HepG2 (cell line): ENCODE measurements at regions not wholly inside any gene's neighbourhood (a gene's known extent, or its start where the extent isn't known, plus 50 kb on each side); places are given as distances from the start of the nearest gene placed in this dataset.

ENCODE experiments used
- ATAC-seq: fragments of 200-7000 bp; cut with Tn5 transposase; 3 replicates; pipeline ENCODE4 v1.9.1; 2020; ENCODE audit warnings: mild to moderate bottlenecking, moderate library complexity
- BruUV-seq: library from RNA; stranded (reverse); fragments of 400-500 nt; replicated peaks from 2 replicates; lab custom pipeline; 2021; lab: Mats Ljungman, UMichigan
- CTCF ChIA-PET: fragments of 300-600 bp; formaldehyde crosslinking; extraction: SDS; loops from one replicate; lab custom pipeline; 2021; ENCODE audit warnings: low total read pairs, inconsistent platforms, low intra/inter-chr PET ratio; lab: Yijun Ruan, JAX
- POLR2A ChIA-PET: fragments of 350-600 bp; sonication (Branson Sonifier 250); formaldehyde crosslinking; loops from one replicate; lab custom pipeline; 2020; ENCODE audit warnings: antibody characterized with exemption, inconsistent platforms; lab: Yijun Ruan, JAX
- DNase-seq: peaks from one replicate; pipeline ENCODE4 v3.0.0-alpha.2; 2015; ENCODE audit warnings: low spot score
- FAIRE-seq: peaks from 3 replicates; lab custom pipeline; 2011; peaks lifted over from hg19 to GRCh38; lab: Jason Lieb, UNC
- H2AFZ ChIP-seq: one replicate; pipeline ENCODE4 v1.6.1; 2011; ENCODE audit warnings: low read length, inconsistent platforms
- H3K27ac ChIP-seq: fragments of 300-600 bp; 3 replicates; pipeline ENCODE4 v1.8.0; 2011; ENCODE audit warnings: mixed run types, mild to moderate bottlenecking, mixed read lengths, low read length, inconsistent platforms; ENCODE audit not compliant: insufficient read depth; ENCODE audit errors: extremely low read length
- H3K27me3 ChIP-seq, 2 experiments: fragments of 200-600 bp in 1 of 2; 2 replicates in 1 of 2; 3 replicates in 1 of 2; pipeline versions ENCODE4 v1.6.0 to v1.8.0; 2011; ENCODE audit warnings: low read length in 2 of 2, mild to moderate bottlenecking in 2 of 2, moderate library complexity in 2 of 2, inconsistent platforms in 1 of 2; ENCODE audit not compliant: insufficient read depth in 2 of 2, control insufficient read depth in 1 of 2
- H3K36me3 ChIP-seq, 2 experiments: fragments of 200-600 bp in 1 of 2; replicated peaks in 1 of 2; 2 replicates in 1 of 2; 3 replicates in 1 of 2; pipeline versions ENCODE4 v1.5.1 to v1.8.0; 2011; ENCODE audit warnings: low read length in 2 of 2, inconsistent platforms in 1 of 2; ENCODE audit not compliant: insufficient read depth in 2 of 2, control insufficient read depth in 1 of 2
- H3K4me1 ChIP-seq: 2 replicates; pipeline ENCODE4 v1.5.1; 2012; ENCODE audit warnings: low read length, inconsistent platforms; ENCODE audit not compliant: insufficient read depth
- H3K4me2 ChIP-seq: 2 replicates; pipeline ENCODE4 v1.6.0; 2011; ENCODE audit warnings: low read depth, low read length, inconsistent platforms
- H3K4me3 ChIP-seq, 3 experiments: fragments of 200-600 bp in 1 of 3; sonication (generic), shearing (Covaris generic) in 1 of 3; replicated peaks in 1 of 3; 2 replicates each; pipeline ENCODE4 v1.5.1; 2011 to 2016; ENCODE audit warnings: low read length in 3 of 3, inconsistent platforms in 2 of 3, low read depth in 2 of 3, mild to moderate bottlenecking in 2 of 3, control low read depth in 1 of 3, mixed read lengths in 1 of 3; ENCODE audit not compliant: insufficient read depth in 1 of 3
- H3K79me2 ChIP-seq: one replicate; pipeline ENCODE4 v1.6.1; 2011; ENCODE audit warnings: low read length, inconsistent platforms; ENCODE audit not compliant: insufficient read depth
- H3K9ac ChIP-seq: 2 replicates; pipeline ENCODE4 v1.6.0; 2011; ENCODE audit warnings: mild to moderate bottlenecking, low read depth, low read length, inconsistent platforms; ENCODE audit not compliant: insufficient read depth
- H3K9me3 ChIP-seq: 2 replicates; pipeline ENCODE4 v1.5.1; 2012; ENCODE audit warnings: mild to moderate bottlenecking, low read length
- H4K20me1 ChIP-seq: 2 replicates; pipeline ENCODE4 v1.6.0; 2011; ENCODE audit warnings: inconsistent platforms, mild to moderate bottlenecking, low read length, moderate library complexity; ENCODE audit not compliant: insufficient read depth
- AKAP8 ChIP-seq: sonication (generic); formaldehyde crosslinking; IDR thresholded peaks from 2 replicates; pipeline ENCODE4 v1.5.1; 2020; ENCODE audit warnings: mild to moderate bottlenecking, missing genetic modification reagents
- CEBPB ChIP-seq: IDR thresholded peaks from 2 replicates; pipeline ENCODE4 v1.6.1; 2011; ENCODE audit warnings: low read depth, low read length, improper control_type of control experiment, borderline replicate concordance
- GATA4 ChIP-seq: sonication (generic); IDR thresholded peaks from 2 replicates; pipeline ENCODE4 v1.6.1; 2016; ENCODE audit warnings: antibody characterized with exemption, low read depth, borderline replicate concordance
- MED13 ChIP-seq: sonication (generic); formaldehyde crosslinking; IDR thresholded peaks from 2 replicates; pipeline ENCODE4 v1.5.0; 2020; ENCODE audit warnings: missing genetic modification reagents
- NFKB2 ChIP-seq: sonication (generic); formaldehyde crosslinking; IDR thresholded peaks from 2 replicates; pipeline ENCODE4 v1.4.0; 2020; ENCODE audit warnings: missing genetic modification reagents, borderline replicate concordance
- PAXIP1 ChIP-seq: sonication (generic); formaldehyde crosslinking; conservative IDR thresholded peaks from 2 replicates; pipeline ENCODE4 v1.4.0; 2020; ENCODE audit warnings: mild to moderate bottlenecking, missing genetic modification reagents, moderate library complexity
- TBL1XR1 ChIP-seq: fragments of 150-350 bp; IDR thresholded peaks from 2 replicates; pipeline ENCODE4 v1.6.1; 2014; ENCODE audit warnings: borderline replicate concordance, low read length; ENCODE audit not compliant: partially characterized antibody
- ZHX2 ChIP-seq, 2 experiments: sonication (generic) in 1 of 2; formaldehyde crosslinking in 1 of 2; IDR thresholded peaks; 2 replicates each; pipeline versions ENCODE4 v1.6.1 to v1.9.0; 2014 to 2022; ENCODE audit warnings: antibody characterized with exemption in 1 of 2, borderline replicate concordance in 1 of 2, inconsistent platforms in 1 of 2, low read depth in 1 of 2, missing genetic modification reagents in 1 of 2
- WGBS: methylation state at CpG from one replicate; pipeline ENCODE4 v1.1.6; 2017; ENCODE audit warnings: low lambda C conversion rate; 5-methylcytosine and 5-hydroxymethylcytosine counted together
- in situ Hi-C: cut with HindIII; loops from 2 replicates; pipeline ENCODE4 v1.10.0; 2017; ENCODE audit warnings: low pct_unique_long_range_greater_than_20kb; ENCODE audit not compliant: extremely low pct_ligation_motif_present
- intact Hi-C: fragments of 100-400 bp; cut with micrococcal nuclease; formaldehyde crosslinking; loops from one replicate; pipeline ENCODE4 v1.10.0; 2022; ENCODE audit not compliant: unreplicated experiment

- no peak overlapping the region for H3K4me3 ChIP-seq
- no peak for DNase-seq
- TF ChIP-seq PAXIP1 (CRISPR knock-in tag) (no peak), GATA4 (no peak), CEBPB (no peak), NFKB2 (CRISPR knock-in tag) (no peak), AKAP8 (CRISPR knock-in tag) (no peak), MED13 (CRISPR knock-in tag) (no peak), TBL1XR1 (no peak), ZHX2 (IDR thresholded peaks at IDR 0.05; ENCODE audit: low read depth) (no peak), ZHX2 (CRISPR knock-in tag; IDR thresholded peaks at IDR 0.05; ENCODE audit: borderline replicate concordance) (no peak)
- TF ChIP-seq, all 625 proteins: peak for 0
- no TSS peak for BruUV-seq
- Histone ChIP-seq H3K9ac (no peak overlapping the region), H3K27ac (no peak overlapping the region), H4K20me1 (no peaks in the 10 kb centered on the region), H3K4me1 (no peaks in the 10 kb centered on the region), H3K9me3 (no peaks in the 10 kb centered on the region), H3K4me2 (no peak overlapping the region), H2AFZ (no peak overlapping the region), H3K79me2 (no peaks in the 10 kb centered on the region), H3K27me3 (no peaks in the 10 kb centered on the region), H3K36me3 (no peaks in the 10 kb centered on the region)
- intact Hi-C loops: no loop called here
- ChIA-PET POLR2A (no interaction called here), CTCF (no interaction called here)
- WGBS: 19% methylated on average over 6 of the region's 6 CpGs
- no peak for FAIRE-seq
- in situ Hi-C loops: no loop called here
- ATAC-seq: no peak
Observed at GRCh38 chr18:27719680-27720079, 457.2 kb downstream of the CDH2 start.
